GM23248 (cell line): ENCODE measurements at regions not wholly inside any gene's neighbourhood (a gene's known extent, or its start where the extent isn't known, plus 50 kb on each side); places are given as distances from the start of the nearest gene placed in this dataset.

Experiments used
- EZH2 ChIP-seq: fragments of 200-600 bp; sonication (generic); IDR thresholded peaks from 2 replicates; pipeline ENCODE4 v1.6.1; 2018; ENCODE audit warnings: antibody characterized with exemption, mild to moderate bottlenecking; ENCODE audit not compliant: insufficient read depth, poor library complexity, severe bottlenecking
- EZH2phosphoT487 ChIP-seq: fragments of 200-600 bp; sonication (generic); IDR thresholded peaks from 2 replicates; pipeline ENCODE4 v1.6.1; 2018; ENCODE audit warnings: antibody characterized with exemption, moderate library complexity, mild to moderate bottlenecking, low read depth; ENCODE audit not compliant: insufficient read depth

- no peak for TF ChIP-seq EZH2
- no peak for TF ChIP-seq EZH2phosphoT487
Measured at GRCh38 chr17:34424814-34425491, 61.9 kb upstream of the CCL1 start.
